HEK293 (cell line): ENCODE measurements at regions not wholly inside any gene's neighbourhood (a gene's known extent, or its start where the extent isn't known, plus 50 kb on each side); places are given as distances from the start of the nearest gene placed in this dataset.

Source experiments
- KLF8 ChIP-seq: fragments of 450-650 bp; formaldehyde crosslinking; IDR thresholded peaks from 2 replicates; pipeline ENCODE4 v1.5.1; 2016; ENCODE audit warnings: missing biosample characterization, missing genetic modification characterization
- REPIN1 ChIP-seq: fragments of 450-650 bp; formaldehyde crosslinking; IDR thresholded peaks from 2 replicates; pipeline ENCODE4 v1.5.1; 2017; ENCODE audit warnings: missing biosample characterization, missing genetic modification characterization, low read depth
- YY1 ChIP-seq: fragments of 450-650 bp; formaldehyde crosslinking; IDR thresholded peaks from 2 replicates; pipeline ENCODE4 v1.5.1; 2018; ENCODE audit warnings: missing biosample characterization, missing genetic modification characterization
- ZNF121 ChIP-seq: fragments of 450-650 bp; formaldehyde crosslinking; IDR thresholded peaks from 2 replicates; pipeline ENCODE4 v1.5.1; 2016; ENCODE audit warnings: missing biosample characterization, missing genetic modification characterization
- ZNF19 ChIP-seq: fragments of 450-650 bp; formaldehyde crosslinking; IDR thresholded peaks from 2 replicates; pipeline ENCODE4; 2016; ENCODE audit warnings: missing biosample characterization, missing genetic modification characterization, low read depth
- TF ChIP-seq, protein P1 (sequence below): fragments of 450-650 bp; formaldehyde crosslinking; IDR thresholded peaks from 2 replicates; pipeline ENCODE4 v1.5.1; 2016; ENCODE audit warnings: missing biosample characterization, missing genetic modification characterization, low read depth
- TF ChIP-seq, protein P2 (sequence below): fragments of 450-650 bp; formaldehyde crosslinking; optimal IDR thresholded peaks from 2 replicates; pipeline ENCODE3; 2016; ENCODE audit warnings: missing biosample characterization, mild to moderate bottlenecking, missing genetic modification characterization
- TF ChIP-seq, protein P3 (sequence below): fragments of 450-650 bp; formaldehyde crosslinking; IDR thresholded peaks from 2 replicates; pipeline ENCODE4 v1.5.1; 2016; ENCODE audit warnings: missing biosample characterization, missing genetic modification characterization
- TF ChIP-seq, protein P4 (sequence below): sonication (generic); formaldehyde crosslinking; IDR thresholded peaks from 2 replicates; pipeline ENCODE4 v1.8.1; 2022; ENCODE audit warnings: mild to moderate bottlenecking, moderate library complexity, missing genetic modification reagents
- TF ChIP-seq, protein P5 (sequence below): fragments of 450-650 bp; formaldehyde crosslinking; IDR thresholded peaks from 2 replicates; pipeline ENCODE4 v1.5.1; 2016; ENCODE audit warnings: missing biosample characterization, missing genetic modification characterization

DNA sequence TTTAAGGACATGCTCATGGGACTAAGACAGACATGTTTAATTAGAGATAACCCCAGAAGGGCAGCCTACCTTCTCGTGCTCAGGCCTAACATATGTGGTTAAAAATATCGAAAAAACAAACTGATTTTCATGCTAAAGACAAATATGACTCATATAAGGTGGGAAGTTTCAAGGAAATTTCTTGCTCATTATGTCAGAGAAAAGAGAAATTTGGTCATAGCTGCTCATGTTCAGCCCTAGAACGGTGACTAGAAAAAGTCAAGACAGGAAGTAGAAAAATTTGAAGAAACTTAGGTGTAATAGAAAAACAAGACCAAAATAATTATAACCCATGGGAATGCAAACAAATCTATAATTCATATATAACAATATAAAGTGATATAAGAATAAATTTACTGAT lies 120.6 kb downstream of the PRDM9 start:
- TF ChIP-seq, protein P1, sequence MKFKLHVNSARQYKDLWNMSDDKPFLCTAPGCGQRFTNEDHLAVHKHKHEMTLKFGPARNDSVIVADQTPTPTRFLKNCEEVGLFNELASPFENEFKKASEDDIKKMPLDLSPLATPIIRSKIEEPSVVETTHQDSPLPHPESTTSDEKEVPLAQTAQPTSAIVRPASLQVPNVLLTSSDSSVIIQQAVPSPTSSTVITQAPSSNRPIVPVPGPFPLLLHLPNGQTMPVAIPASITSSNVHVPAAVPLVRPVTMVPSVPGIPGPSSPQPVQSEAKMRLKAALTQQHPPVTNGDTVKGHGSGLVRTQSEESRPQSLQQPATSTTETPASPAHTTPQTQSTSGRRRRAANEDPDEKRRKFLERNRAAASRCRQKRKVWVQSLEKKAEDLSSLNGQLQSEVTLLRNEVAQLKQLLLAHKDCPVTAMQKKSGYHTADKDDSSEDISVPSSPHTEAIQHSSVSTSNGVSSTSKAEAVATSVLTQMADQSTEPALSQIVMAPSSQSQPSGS (tag by site-specific recombination) = no peak
- no peak for TF ChIP-seq ZNF19 (tag by site-specific recombination)
- TF ChIP-seq, protein P2, sequence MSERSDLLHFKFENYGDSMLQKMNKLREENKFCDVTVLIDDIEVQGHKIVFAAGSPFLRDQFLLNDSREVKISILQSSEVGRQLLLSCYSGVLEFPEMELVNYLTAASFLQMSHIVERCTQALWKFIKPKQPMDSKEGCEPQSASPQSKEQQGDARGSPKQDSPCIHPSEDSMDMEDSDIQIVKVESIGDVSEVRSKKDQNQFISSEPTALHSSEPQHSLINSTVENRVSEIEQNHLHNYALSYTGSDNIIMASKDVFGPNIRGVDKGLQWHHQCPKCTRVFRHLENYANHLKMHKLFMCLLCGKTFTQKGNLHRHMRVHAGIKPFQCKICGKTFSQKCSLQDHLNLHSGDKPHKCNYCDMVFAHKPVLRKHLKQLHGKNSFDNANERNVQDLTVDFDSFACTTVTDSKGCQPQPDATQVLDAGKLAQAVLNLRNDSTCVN (tag by site-specific recombination) = no peak
- no peak for TF ChIP-seq KLF8 (tag by site-specific recombination)
- TF ChIP-seq REPIN1 = no peak
- TF ChIP-seq, protein P3, sequence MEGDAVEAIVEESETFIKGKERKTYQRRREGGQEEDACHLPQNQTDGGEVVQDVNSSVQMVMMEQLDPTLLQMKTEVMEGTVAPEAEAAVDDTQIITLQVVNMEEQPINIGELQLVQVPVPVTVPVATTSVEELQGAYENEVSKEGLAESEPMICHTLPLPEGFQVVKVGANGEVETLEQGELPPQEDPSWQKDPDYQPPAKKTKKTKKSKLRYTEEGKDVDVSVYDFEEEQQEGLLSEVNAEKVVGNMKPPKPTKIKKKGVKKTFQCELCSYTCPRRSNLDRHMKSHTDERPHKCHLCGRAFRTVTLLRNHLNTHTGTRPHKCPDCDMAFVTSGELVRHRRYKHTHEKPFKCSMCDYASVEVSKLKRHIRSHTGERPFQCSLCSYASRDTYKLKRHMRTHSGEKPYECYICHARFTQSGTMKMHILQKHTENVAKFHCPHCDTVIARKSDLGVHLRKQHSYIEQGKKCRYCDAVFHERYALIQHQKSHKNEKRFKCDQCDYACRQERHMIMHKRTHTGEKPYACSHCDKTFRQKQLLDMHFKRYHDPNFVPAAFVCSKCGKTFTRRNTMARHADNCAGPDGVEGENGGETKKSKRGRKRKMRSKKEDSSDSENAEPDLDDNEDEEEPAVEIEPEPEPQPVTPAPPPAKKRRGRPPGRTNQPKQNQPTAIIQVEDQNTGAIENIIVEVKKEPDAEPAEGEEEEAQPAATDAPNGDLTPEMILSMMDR (tag by site-specific recombination) = no peak
- TF ChIP-seq YY1 (tag by site-specific recombination) = no peak
- TF ChIP-seq, protein P4, sequence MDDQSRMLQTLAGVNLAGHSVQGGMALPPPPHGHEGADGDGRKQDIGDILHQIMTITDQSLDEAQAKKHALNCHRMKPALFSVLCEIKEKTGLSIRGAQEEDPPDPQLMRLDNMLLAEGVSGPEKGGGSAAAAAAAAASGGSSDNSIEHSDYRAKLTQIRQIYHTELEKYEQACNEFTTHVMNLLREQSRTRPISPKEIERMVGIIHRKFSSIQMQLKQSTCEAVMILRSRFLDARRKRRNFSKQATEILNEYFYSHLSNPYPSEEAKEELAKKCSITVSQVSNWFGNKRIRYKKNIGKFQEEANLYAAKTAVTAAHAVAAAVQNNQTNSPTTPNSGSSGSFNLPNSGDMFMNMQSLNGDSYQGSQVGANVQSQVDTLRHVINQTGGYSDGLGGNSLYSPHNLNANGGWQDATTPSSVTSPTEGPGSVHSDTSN = no peak
- TF ChIP-seq ZNF121 (tag by site-specific recombination) = no peak
- TF ChIP-seq, protein P5, sequence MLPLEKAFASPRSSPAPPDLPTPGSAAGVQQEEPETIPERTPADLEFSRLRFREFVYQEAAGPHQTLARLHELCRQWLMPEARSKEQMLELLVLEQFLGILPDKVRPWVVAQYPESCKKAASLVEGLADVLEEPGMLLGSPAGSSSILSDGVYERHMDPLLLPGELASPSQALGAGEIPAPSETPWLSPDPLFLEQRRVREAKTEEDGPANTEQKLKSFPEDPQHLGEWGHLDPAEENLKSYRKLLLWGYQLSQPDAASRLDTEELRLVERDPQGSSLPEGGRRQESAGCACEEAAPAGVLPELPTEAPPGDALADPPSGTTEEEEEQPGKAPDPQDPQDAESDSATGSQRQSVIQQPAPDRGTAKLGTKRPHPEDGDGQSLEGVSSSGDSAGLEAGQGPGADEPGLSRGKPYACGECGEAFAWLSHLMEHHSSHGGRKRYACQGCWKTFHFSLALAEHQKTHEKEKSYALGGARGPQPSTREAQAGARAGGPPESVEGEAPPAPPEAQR (tag by site-specific recombination) = no peak
